ENCODE measurements at regions not wholly inside any gene's neighbourhood (a gene's known extent, or its start where the extent isn't known, plus 50 kb on each side); places are given as distances from the start of the nearest gene placed in this dataset.

DNA sequence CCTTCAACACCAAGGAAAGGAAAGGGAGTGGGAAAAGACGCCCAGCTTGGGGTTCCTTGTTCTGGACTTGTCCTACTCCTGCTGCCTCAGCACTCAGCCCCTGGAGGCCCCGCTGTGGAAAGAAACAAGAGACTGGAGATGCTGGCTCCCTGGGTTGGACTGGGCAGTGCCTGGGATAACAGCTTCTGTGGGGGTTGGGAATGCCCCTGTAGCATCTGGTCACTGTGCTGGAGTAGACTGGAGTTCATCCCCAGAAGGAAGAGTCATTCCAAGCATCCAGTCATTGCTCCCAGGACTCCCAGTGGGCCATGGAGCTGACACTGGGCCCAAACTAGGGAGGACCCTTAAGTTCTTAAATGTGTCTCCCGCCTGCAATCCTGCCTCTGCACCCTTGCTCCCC is 129.3 kb upstream of the HAAO start:
- Histone ChIP-seq H2BK120ac (ENCODE audit: low read depth, low read length) (no peak overlapping the region), H2AFZ (ENCODE audit: low read length) (peak overlapping the region; percentile 12), H3K27me3 (ENCODE audit: control insufficient read depth in 3 of 3, insufficient read depth in 3 of 3, low read depth in 1 of 3, low read length in 3 of 3) (no peaks in the 10 kb centered on the region), H2AK5ac (ENCODE audit: low read depth, low read length) (peak overlapping the region; percentile 76), H4K8ac (ENCODE audit: low read depth, low read length) (no peak overlapping the region), H4K91ac (ENCODE audit: low read depth, low read length, poor library complexity) (no peak overlapping the region), H3K4me1 (ENCODE audit: control insufficient read depth in 2 of 2, insufficient read depth in 1 of 2, low read depth in 1 of 2, low read length in 2 of 2) (peaks cover 38 to 41% of the 10 kb centered on the region in 2 donors), H3K4me2 (ENCODE audit: insufficient read depth, low read length, poor library complexity, severe bottlenecking) (no peak overlapping the region), H3K14ac (ENCODE audit: low read length) (no peak overlapping the region), H3K79me1 (ENCODE audit: low read depth, low read length) (no peaks in the 10 kb centered on the region), H3K4me3 (ENCODE audit: low read length in 2 of 2) (no peak overlapping the region), H3K27ac (replicated peaks; ENCODE audit: low read length) (no peak overlapping the region), H3K9me3 (replicated peaks in 1 of 2; ENCODE audit: control insufficient read depth in 2 of 2, insufficient read depth in 1 of 2, low read depth in 1 of 2, low read length in 2 of 2) (peaks cover 0 to 2% of the 10 kb centered on the region in 2 donors), H3K18ac (ENCODE audit: low read length) (peak overlapping the region; percentile 13), H2BK15ac (ENCODE audit: low read length) (no peak overlapping the region), H2BK5ac (ENCODE audit: low read length) (no peak overlapping the region), H3K23ac (ENCODE audit: low read depth, low read length, poor library complexity) (no peak overlapping the region), H2BK12ac (ENCODE audit: low read length) (no peak overlapping the region), H3K4ac (ENCODE audit: low read length) (no peak overlapping the region), H3K36me3 (replicated peaks in 1 of 2; ENCODE audit: control insufficient read depth in 2 of 2, insufficient read depth in 2 of 2, low read length in 2 of 2) (no peaks in the 10 kb centered on the region), H3K9ac (ENCODE audit: low read depth, low read length, poor library complexity) (no peak overlapping the region)
- no peak for DNase-seq (ENCODE audit: low spot score)
- no CpG with 5 or more reads among the region's 3 CpGs for WGBS, 2 donors (ENCODE audit: extremely low coverage in 2 of 2, insufficient read length in 2 of 2, insufficient replicate concordance in 1 of 2)

DNA sequence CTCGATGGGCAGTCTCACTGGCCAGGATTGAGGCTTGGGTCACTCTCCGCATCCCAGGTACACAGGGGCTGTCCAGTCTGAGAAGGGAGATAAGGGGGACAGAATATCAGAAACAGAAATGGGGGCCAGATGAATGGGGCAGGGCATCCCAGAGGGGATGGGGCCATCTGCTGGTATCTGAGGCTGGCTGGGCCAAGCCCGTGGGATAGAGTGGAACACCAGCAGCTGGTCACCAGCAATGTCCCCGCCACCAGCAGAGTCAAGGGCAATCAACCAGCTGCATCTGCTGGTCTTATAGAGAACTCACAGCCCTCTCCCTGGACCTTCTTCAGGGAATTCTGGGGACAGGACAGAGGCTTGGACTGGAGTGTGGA is 128.8 kb upstream of the HAAO start:
- Histone ChIP-seq H3K27me3 (ENCODE audit: control insufficient read depth in 3 of 3, insufficient read depth in 3 of 3, low read depth in 1 of 3, low read length in 3 of 3) (no peaks in the 10 kb centered on the region), H4K91ac (ENCODE audit: low read depth, low read length, poor library complexity) (no peak overlapping the region), H3K36me3 (replicated peaks in 1 of 2; ENCODE audit: control insufficient read depth in 2 of 2, insufficient read depth in 2 of 2, low read length in 2 of 2) (no peaks in the 10 kb centered on the region), H3K14ac (ENCODE audit: low read length) (no peak overlapping the region), H3K79me1 (ENCODE audit: low read depth, low read length) (no peaks in the 10 kb centered on the region), H3K4me2 (ENCODE audit: insufficient read depth, low read length, poor library complexity, severe bottlenecking) (no peak overlapping the region), H2AK5ac (ENCODE audit: low read depth, low read length) (peak overlapping the region; percentile 27), H2BK120ac (ENCODE audit: low read depth, low read length) (no peak overlapping the region), H3K23ac (ENCODE audit: low read depth, low read length, poor library complexity) (no peak overlapping the region), H2BK12ac (ENCODE audit: low read length) (no peak overlapping the region), H2AFZ (ENCODE audit: low read length) (no peak overlapping the region), H3K4me1 (ENCODE audit: control insufficient read depth in 2 of 2, insufficient read depth in 1 of 2, low read depth in 1 of 2, low read length in 2 of 2) (peaks cover 34 to 38% of the 10 kb centered on the region in 2 donors), H3K9ac (ENCODE audit: low read depth, low read length, poor library complexity) (no peak overlapping the region), H3K4me3 (ENCODE audit: low read length in 2 of 2) (no peak overlapping the region), H2BK15ac (ENCODE audit: low read length) (no peak overlapping the region), H4K8ac (ENCODE audit: low read depth, low read length) (no peak overlapping the region), H3K4ac (ENCODE audit: low read length) (no peak overlapping the region), H2BK5ac (ENCODE audit: low read length) (no peak overlapping the region), H3K27ac (replicated peaks; ENCODE audit: low read length) (no peak overlapping the region), H3K9me3 (replicated peaks in 1 of 2; ENCODE audit: control insufficient read depth in 2 of 2, insufficient read depth in 1 of 2, low read depth in 1 of 2, low read length in 2 of 2) (peaks cover 0 to 2% of the 10 kb centered on the region in 2 donors), H3K18ac (ENCODE audit: low read length) (peak overlapping the region; percentile 60)
- no CpG with 5 or more reads among the region's 4 CpGs for WGBS, 2 donors (ENCODE audit: extremely low coverage in 2 of 2, insufficient read length in 2 of 2, insufficient replicate concordance in 1 of 2)
- DNase-seq (ENCODE audit: low spot score), result no peak

- H3K4me3 ChIP-seq (ENCODE audit: low read length in 2 of 2), result no peak overlapping the region
- no peak overlapping the region for H2BK12ac ChIP-seq (ENCODE audit: low read length)
- no peak overlapping the region for H2AFZ ChIP-seq (ENCODE audit: low read length)
- DNase-seq (ENCODE audit: low spot score), result no peak
- H3K9ac ChIP-seq (ENCODE audit: low read depth, low read length, poor library complexity), result no peak overlapping the region
- H3K4me2 ChIP-seq (ENCODE audit: insufficient read depth, low read length, poor library complexity, severe bottlenecking), result no peak overlapping the region
- no peak overlapping the region for H2BK5ac ChIP-seq (ENCODE audit: low read length)
- peak overlapping the region; percentile 27 for H2AK5ac ChIP-seq (ENCODE audit: low read depth, low read length)
- H3K4ac ChIP-seq (ENCODE audit: low read length), result no peak overlapping the region
- no peak overlapping the region for H2BK120ac ChIP-seq (ENCODE audit: low read depth, low read length)
- H2BK15ac ChIP-seq (ENCODE audit: low read length), result no peak overlapping the region
- H3K27ac ChIP-seq (replicated peaks; ENCODE audit: low read length), result no peak overlapping the region
- no peak overlapping the region for H3K14ac ChIP-seq (ENCODE audit: low read length)
- WGBS, 2 donors (ENCODE audit: extremely low coverage in 2 of 2, insufficient read length in 2 of 2, insufficient replicate concordance in 1 of 2), result no CpG with 5 or more reads among the region's 15 CpGs
- H3K27me3 ChIP-seq (ENCODE audit: control insufficient read depth in 3 of 3, insufficient read depth in 3 of 3, low read depth in 1 of 3, low read length in 3 of 3), result no peaks in the 10 kb centered on the region
- H3K79me1 ChIP-seq (ENCODE audit: low read depth, low read length), result no peaks in the 10 kb centered on the region
- H3K9me3 ChIP-seq (replicated peaks in 1 of 2; ENCODE audit: control insufficient read depth in 2 of 2, insufficient read depth in 1 of 2, low read depth in 1 of 2, low read length in 2 of 2), result peaks cover 0 to 2% of the 10 kb centered on the region in 2 donors
- H3K4me1 ChIP-seq (ENCODE audit: control insufficient read depth in 2 of 2, insufficient read depth in 1 of 2, low read depth in 1 of 2, low read length in 2 of 2), result peaks cover 29 to 36% of the 10 kb centered on the region in 2 donors
- H4K8ac ChIP-seq (ENCODE audit: low read depth, low read length), result no peak overlapping the region
- no peaks in the 10 kb centered on the region for H3K36me3 ChIP-seq (replicated peaks in 1 of 2; ENCODE audit: control insufficient read depth in 2 of 2, insufficient read depth in 2 of 2, low read length in 2 of 2)
- H3K23ac ChIP-seq (ENCODE audit: low read depth, low read length, poor library complexity), result no peak overlapping the region
- H3K18ac ChIP-seq (ENCODE audit: low read length), result peak overlapping the region; percentile 60
- no peak overlapping the region for H4K91ac ChIP-seq (ENCODE audit: low read depth, low read length, poor library complexity)
These were observed 128.2 kb upstream of the HAAO start for GRCh38 chr2:42920446-42921146.

- no peak for DNase-seq (ENCODE audit: low spot score)
- Histone ChIP-seq H3K4ac (ENCODE audit: low read length) (no peak overlapping the region), H2BK120ac (ENCODE audit: low read depth, low read length) (no peak overlapping the region), H3K14ac (ENCODE audit: low read length) (no peak overlapping the region), H2BK12ac (ENCODE audit: low read length) (no peak overlapping the region), H3K4me3 (ENCODE audit: low read length in 2 of 2) (no peak overlapping the region), H3K18ac (ENCODE audit: low read length) (no peak overlapping the region), H3K36me3 (replicated peaks in 1 of 2; ENCODE audit: control insufficient read depth in 2 of 2, insufficient read depth in 2 of 2, low read length in 2 of 2) (no peaks in the 10 kb centered on the region), H2AFZ (ENCODE audit: low read length) (no peak overlapping the region), H4K8ac (ENCODE audit: low read depth, low read length) (no peak overlapping the region), H3K9ac (ENCODE audit: low read depth, low read length, poor library complexity) (no peak overlapping the region), H4K91ac (ENCODE audit: low read depth, low read length, poor library complexity) (no peak overlapping the region), H3K79me1 (ENCODE audit: low read depth, low read length) (no peaks in the 10 kb centered on the region), H3K27ac (replicated peaks; ENCODE audit: low read length) (no peak overlapping the region), H3K9me3 (replicated peaks in 1 of 2; ENCODE audit: control insufficient read depth in 2 of 2, insufficient read depth in 1 of 2, low read depth in 1 of 2, low read length in 2 of 2) (peaks cover 0 to 2% of the 10 kb centered on the region in 2 donors), H3K27me3 (ENCODE audit: control insufficient read depth in 3 of 3, insufficient read depth in 3 of 3, low read depth in 1 of 3, low read length in 3 of 3) (no peaks in the 10 kb centered on the region), H3K23ac (ENCODE audit: low read depth, low read length, poor library complexity) (no peak overlapping the region), H2AK5ac (ENCODE audit: low read depth, low read length) (no peak overlapping the region), H3K4me2 (ENCODE audit: insufficient read depth, low read length, poor library complexity, severe bottlenecking) (no peak overlapping the region), H3K4me1 (ENCODE audit: control insufficient read depth in 2 of 2, insufficient read depth in 1 of 2, low read depth in 1 of 2, low read length in 2 of 2) (peaks cover 13 to 24% of the 10 kb centered on the region in 2 donors), H2BK5ac (ENCODE audit: low read length) (no peak overlapping the region), H2BK15ac (ENCODE audit: low read length) (no peak overlapping the region)
- WGBS, 2 donors (ENCODE audit: extremely low coverage in 2 of 2, insufficient read length in 2 of 2, insufficient replicate concordance in 1 of 2), result no CpG with 5 or more reads among the region's 9 CpGs
These were observed 126.4 kb upstream of the HAAO start for GRCh38 chr2:42918671-42919318.

Measured in neuronal stem cell (in vitro differentiated cells).